PFSK-1 (cell line): ENCODE measurements at regions not wholly inside any gene's neighbourhood (a gene's known extent, or its start where the extent isn't known, plus 50 kb on each side); places are given as distances from the start of the nearest gene placed in this dataset.

Source experiments
- FOXP2 ChIP-seq: optimal IDR thresholded peaks from 2 replicates; pipeline ENCODE3; 2011; ENCODE audit warnings: borderline replicate concordance, control low read depth, inconsistent platforms; ENCODE audit not compliant: insufficient read depth; ENCODE audit errors: extremely low read length, extremely low read depth
- POLR2AphosphoS5 ChIP-seq: IDR thresholded peaks from 2 replicates; pipeline ENCODE4 v1.6.1; 2012; ENCODE audit warnings: low read depth, mild to moderate bottlenecking, control low read depth, low read length, moderate library complexity
- REST ChIP-seq, 2 experiments: IDR thresholded peaks; 2 replicates each; pipeline versions ENCODE4 v1.6.1 to v1.8.0; 2011 to 2012; ENCODE audit warnings: low read depth in 2 of 2, low read length in 2 of 2, control low read depth in 1 of 2, inconsistent platforms in 1 of 2, mild to moderate bottlenecking in 1 of 2, moderate library complexity in 1 of 2; ENCODE audit not compliant: insufficient read depth in 1 of 2
- SIN3A ChIP-seq: IDR thresholded peaks from 2 replicates; pipeline ENCODE4 v1.6.1; 2012; ENCODE audit warnings: mild to moderate bottlenecking, low read length, moderate library complexity, borderline replicate concordance; ENCODE audit not compliant: insufficient read depth
- TAF1 ChIP-seq: IDR thresholded peaks from 2 replicates; pipeline ENCODE4 v1.6.1; 2012; ENCODE audit warnings: low read length, control low read depth, borderline replicate concordance; ENCODE audit not compliant: insufficient read depth

DNA sequence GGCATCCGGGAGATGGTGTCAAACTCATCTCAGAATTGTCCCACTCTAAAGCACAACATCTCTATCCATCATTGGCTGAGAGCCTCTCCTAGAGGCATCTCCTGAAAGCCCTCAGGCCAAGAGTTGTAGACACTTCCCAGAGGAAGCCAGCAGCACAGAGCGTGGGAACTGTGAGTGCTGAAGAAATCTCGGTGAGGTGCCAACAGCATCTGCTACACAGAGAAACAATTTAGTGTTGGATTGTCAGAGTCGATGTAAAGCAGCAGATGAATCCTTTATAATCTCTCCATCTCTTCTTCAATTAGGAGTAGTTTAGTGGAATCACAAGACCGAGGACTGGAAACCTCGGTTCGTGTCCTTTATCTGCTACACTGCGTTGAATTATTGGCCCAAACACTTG is 172.2 kb downstream of the C7orf25 start:
- TF ChIP-seq FOXP2 (no peak), POLR2AphosphoS5 (no peak), REST (IDR thresholded peaks at IDR 0.05; ENCODE audit: insufficient read depth in 1 of 2, low read depth in 2 of 2, low read length in 2 of 2) (no peak)

DNA sequence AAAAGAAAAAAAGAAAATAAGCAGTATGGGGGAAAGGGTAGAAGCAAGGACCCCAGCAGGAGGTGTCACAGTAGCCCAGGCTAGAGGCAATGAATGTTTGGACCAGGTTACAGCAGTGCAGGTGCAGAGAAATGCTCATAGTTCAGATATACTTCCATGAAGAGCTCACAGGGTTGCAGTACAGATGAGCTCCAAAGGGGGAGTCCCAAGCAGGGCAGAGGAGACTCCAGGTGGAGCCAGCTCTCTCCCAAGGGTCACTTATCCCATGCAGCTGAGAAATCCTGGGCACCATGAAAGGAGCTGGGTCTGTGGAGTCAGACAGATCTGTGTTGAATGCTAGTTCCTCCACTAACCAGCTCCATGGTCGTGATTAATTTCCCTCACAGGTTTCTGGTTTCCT is 174.9 kb downstream of the C7orf25 start:
- TF ChIP-seq TAF1 (no peak), FOXP2 (no peak), POLR2AphosphoS5 (no peak), SIN3A (no peak)

GRCh38 chr7:42735081-42735480 is 176.8 kb downstream of the C7orf25 start:
- TF ChIP-seq TAF1, result no peak
- TF ChIP-seq SIN3A, result no peak
- TF ChIP-seq REST (IDR thresholded peaks at IDR 0.05; ENCODE audit: insufficient read depth in 1 of 2, low read depth in 2 of 2, low read length in 2 of 2), result no peak
- no peak for TF ChIP-seq FOXP2
- TF ChIP-seq POLR2AphosphoS5, result no peak

GRCh38 chr7:42734568-42734967 is 177.3 kb downstream of the C7orf25 start:
- TF ChIP-seq POLR2AphosphoS5 (no peak), REST (IDR thresholded peaks at IDR 0.05; ENCODE audit: insufficient read depth in 1 of 2, low read depth in 2 of 2, low read length in 2 of 2) (no peak), SIN3A (no peak), TAF1 (no peak), FOXP2 (no peak)

- TF ChIP-seq FOXP2 (no peak), REST (IDR thresholded peaks at IDR 0.05; ENCODE audit: insufficient read depth in 1 of 2, low read depth in 2 of 2, low read length in 2 of 2) (no peak), POLR2AphosphoS5 (no peak), TAF1 (no peak), SIN3A (no peak)
These were observed 178.8 kb downstream of the C7orf25 start for GRCh38 chr7:42733040-42733439.
